CD14-positive monocyte (primary cell): ENCODE measurements at regions not wholly inside any gene's neighbourhood (a gene's known extent, or its start where the extent isn't known, plus 50 kb on each side); places are given as distances from the start of the nearest gene placed in this dataset.

Experiments
- DNase-seq, 3 donors: peaks; one replicate each; pipeline ENCODE4 v3.0.0-alpha.2; 2011 to 2022
- H2AFZ ChIP-seq: 2 replicates; pipeline ENCODE4 v1.6.0; 2012; ENCODE audit warnings: mild to moderate bottlenecking, low read depth, low read length, inconsistent platforms; ENCODE audit not compliant: insufficient read depth, poor library complexity, severe bottlenecking
- H3K27ac ChIP-seq, 2 donors: 1 replicate in 1 of 2; 2 replicates in 1 of 2; pipeline ENCODE4 v1.5.1; 2012 to 2013; ENCODE audit warnings: low read length in 2 of 2, control low read depth in 1 of 2, inconsistent platforms in 1 of 2, low read depth in 1 of 2, mild to moderate bottlenecking in 1 of 2
- H3K27me3 ChIP-seq, 2 donors: one replicate each; pipeline versions ENCODE4 v1.6.0 to v1.6.1; 2011 to 2013; ENCODE audit warnings: low read length in 2 of 2; ENCODE audit not compliant: control insufficient read depth in 2 of 2, insufficient read depth in 2 of 2
- H3K36me3 ChIP-seq, 2 donors: replicated peaks in 1 of 2; 1 replicate in 1 of 2; 2 replicates in 1 of 2; pipeline versions ENCODE4 v1.5.1 to v1.6.1; 2012 to 2013; ENCODE audit warnings: low read length in 2 of 2, control low read depth in 1 of 2, inconsistent platforms in 1 of 2, mild to moderate bottlenecking in 1 of 2; ENCODE audit not compliant: insufficient read depth in 2 of 2, control insufficient read depth in 1 of 2
- H3K4me1 ChIP-seq, 2 donors: 1 replicate in 1 of 2; 2 replicates in 1 of 2; pipeline versions ENCODE4 v1.5.1 to v1.6.1; 2012 to 2013; ENCODE audit warnings: low read length in 2 of 2, control low read depth in 1 of 2, inconsistent platforms in 1 of 2, mild to moderate bottlenecking in 1 of 2, moderate library complexity in 1 of 2; ENCODE audit not compliant: insufficient read depth in 2 of 2, control insufficient read depth in 1 of 2
- H3K4me2 ChIP-seq: replicated peaks from 2 replicates; pipeline ENCODE3; 2012; ENCODE audit warnings: low read length, moderate library complexity, mild to moderate bottlenecking; ENCODE audit not compliant: poor library complexity, severe bottlenecking; ENCODE audit errors: extremely low read depth
- H3K4me3 ChIP-seq, 3 experiments: fragments of 200-600 bp in 1 of 3; sonication (generic) in 1 of 3; replicated peaks in 1 of 3; 1 replicate in 2 of 3; 2 replicates in 1 of 3; pipeline ENCODE4 v1.5.1; 2011 to 2013; ENCODE audit warnings: low read length in 3 of 3, mild to moderate bottlenecking in 3 of 3, control low read depth in 2 of 3, low read depth in 2 of 3, inconsistent platforms in 1 of 3, moderate library complexity in 1 of 3
- H3K79me2 ChIP-seq: 2 replicates; pipeline ENCODE4 v1.6.0; 2012; ENCODE audit warnings: mild to moderate bottlenecking, control low read depth, inconsistent platforms, low read length, moderate library complexity; ENCODE audit not compliant: insufficient read depth
- H3K9ac ChIP-seq: 2 replicates; pipeline ENCODE4 v1.6.0; 2017; ENCODE audit warnings: low read length, mild to moderate bottlenecking; ENCODE audit not compliant: insufficient read depth, poor library complexity, severe bottlenecking
- H3K9me3 ChIP-seq, 2 donors: replicated peaks in 1 of 2; 1 replicate in 1 of 2; 2 replicates in 1 of 2; pipeline versions ENCODE4 v1.5.1 to v1.6.1; 2012 to 2013; ENCODE audit warnings: low read length in 2 of 2, control low read depth in 1 of 2; ENCODE audit not compliant: control insufficient read depth in 1 of 2, insufficient read depth in 1 of 2
- H4K20me1 ChIP-seq: 2 replicates; pipeline ENCODE4 v1.6.0; 2012; ENCODE audit warnings: mild to moderate bottlenecking, low read length, control low read depth, moderate library complexity; ENCODE audit not compliant: insufficient read depth
- H3K27ac Mint-ChIP-seq, 7 donors: one replicate each; pipeline ENCODE4 v1.8.0; 2020; ENCODE audit warnings: mild to moderate bottlenecking in 7 of 7, mixed read lengths in 7 of 7, moderate library complexity in 6 of 7, inconsistent platforms in 2 of 7
- H3K27me3 Mint-ChIP-seq, 3 donors: one replicate each; pipeline ENCODE4 v1.8.0; 2021 to 2022; ENCODE audit warnings: low read depth in 3 of 3, mild to moderate bottlenecking in 3 of 3, mixed read lengths in 3 of 3, moderate library complexity in 3 of 3, inconsistent platforms in 1 of 3
- H3K36me3 Mint-ChIP-seq, 2 donors: one replicate each; pipeline ENCODE4 v1.8.0; 2020; ENCODE audit warnings: mixed read lengths in 2 of 2, inconsistent platforms in 1 of 2, mild to moderate bottlenecking in 1 of 2
- H3K4me1 Mint-ChIP-seq: one replicate; pipeline ENCODE4 v1.8.0; 2020; ENCODE audit warnings: mild to moderate bottlenecking, mixed read lengths
- H3K4me3 Mint-ChIP-seq, 2 donors: one replicate each; pipeline ENCODE4 v1.8.0; 2020; ENCODE audit warnings: mild to moderate bottlenecking in 2 of 2, mixed read lengths in 2 of 2, moderate library complexity in 1 of 2
- H3K9me3 Mint-ChIP-seq, 7 donors: one replicate each; pipeline ENCODE4 v1.8.0; 2020 to 2022; ENCODE audit warnings: mixed read lengths in 7 of 7, mild to moderate bottlenecking in 6 of 7, moderate library complexity in 6 of 7, inconsistent platforms in 2 of 7
- WGBS: methylation state at CpG from one replicate; pipeline ENCODE4 v1.1.5; 2013; ENCODE audit warnings: missing lambda C conversion rate; ENCODE audit not compliant: insufficient coverage; 5-methylcytosine and 5-hydroxymethylcytosine counted together
- intact Hi-C, 2 donors: fragments of 100-400 bp; cut with micrococcal nuclease; formaldehyde crosslinking; loops; one replicate each; pipeline versions ENCODE4 v1.15.0 to v1.15.1; 2023
- TF ChIP-seq, protein P1 (sequence below): fragments of 200-600 bp; IDR thresholded peaks from one replicate; pipeline ENCODE4 v1.8.0; 2022; ENCODE audit warnings: antibody characterized with exemption, mild to moderate bottlenecking

- TF ChIP-seq, protein P1, sequence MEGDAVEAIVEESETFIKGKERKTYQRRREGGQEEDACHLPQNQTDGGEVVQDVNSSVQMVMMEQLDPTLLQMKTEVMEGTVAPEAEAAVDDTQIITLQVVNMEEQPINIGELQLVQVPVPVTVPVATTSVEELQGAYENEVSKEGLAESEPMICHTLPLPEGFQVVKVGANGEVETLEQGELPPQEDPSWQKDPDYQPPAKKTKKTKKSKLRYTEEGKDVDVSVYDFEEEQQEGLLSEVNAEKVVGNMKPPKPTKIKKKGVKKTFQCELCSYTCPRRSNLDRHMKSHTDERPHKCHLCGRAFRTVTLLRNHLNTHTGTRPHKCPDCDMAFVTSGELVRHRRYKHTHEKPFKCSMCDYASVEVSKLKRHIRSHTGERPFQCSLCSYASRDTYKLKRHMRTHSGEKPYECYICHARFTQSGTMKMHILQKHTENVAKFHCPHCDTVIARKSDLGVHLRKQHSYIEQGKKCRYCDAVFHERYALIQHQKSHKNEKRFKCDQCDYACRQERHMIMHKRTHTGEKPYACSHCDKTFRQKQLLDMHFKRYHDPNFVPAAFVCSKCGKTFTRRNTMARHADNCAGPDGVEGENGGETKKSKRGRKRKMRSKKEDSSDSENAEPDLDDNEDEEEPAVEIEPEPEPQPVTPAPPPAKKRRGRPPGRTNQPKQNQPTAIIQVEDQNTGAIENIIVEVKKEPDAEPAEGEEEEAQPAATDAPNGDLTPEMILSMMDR: no peak
- Histone ChIP-seq H3K9me3 (peaks cover 0 to 14% of the 10 kb centered on the region in 2 donors), H3K4me3 (no peak overlapping the region), H3K27me3 (no peaks in the 10 kb centered on the region), H4K20me1 (no peaks in the 10 kb centered on the region), H3K79me2 (no peaks in the 10 kb centered on the region), H3K4me2 (no peak overlapping the region), H3K27ac (no peak overlapping the region), H3K9ac (no peak overlapping the region), H3K36me3 (no peaks in the 10 kb centered on the region), H3K4me1 (no peaks in the 10 kb centered on the region), H2AFZ (no peak overlapping the region)
- H3K27ac Mint-ChIP-seq: no peak overlapping the region
- intact Hi-C loops: no loop called here
- 100% methylated on average over 1 of the region's 3 CpGs for WGBS
- H3K36me3 Mint-ChIP-seq: no peaks in the 10 kb centered on the region
- H3K9me3 Mint-ChIP-seq: peaks cover 7 to 26% (median 21%) of the 10 kb centered on the region in 7 donors
- no peak overlapping the region for H3K4me3 Mint-ChIP-seq
- DNase-seq: no peak
- no peaks in the 10 kb centered on the region for H3K27me3 Mint-ChIP-seq
- H3K4me1 Mint-ChIP-seq: no peaks in the 10 kb centered on the region
Measured at GRCh38 chr14:86311151-86311550, 781.2 kb downstream of the FLRT2 start.

GRCh38 chr14:86310611-86311010 is 780.7 kb downstream of the FLRT2 start:
- H3K4me1 ChIP-seq: no peaks in the 10 kb centered on the region
- no peak overlapping the region for H3K27ac ChIP-seq
- no peak for DNase-seq
- H3K9ac ChIP-seq: no peak overlapping the region
- H4K20me1 ChIP-seq: no peaks in the 10 kb centered on the region
- no peaks in the 10 kb centered on the region for H3K27me3 Mint-ChIP-seq
- H3K4me1 Mint-ChIP-seq: no peaks in the 10 kb centered on the region
- TF ChIP-seq, protein P1: no peak
- peaks cover 0 to 14% of the 10 kb centered on the region in 2 donors for H3K9me3 ChIP-seq
- no peaks in the 10 kb centered on the region for H3K27me3 ChIP-seq
- H3K4me3 Mint-ChIP-seq: no peak overlapping the region
- H3K4me2 ChIP-seq: no peak overlapping the region
- H2AFZ ChIP-seq: no peak overlapping the region
- no peaks in the 10 kb centered on the region for H3K36me3 Mint-ChIP-seq
- no peaks in the 10 kb centered on the region for H3K79me2 ChIP-seq
- no peaks in the 10 kb centered on the region for H3K36me3 ChIP-seq
- no peak overlapping the region for H3K27ac Mint-ChIP-seq
- H3K9me3 Mint-ChIP-seq: peaks cover 7 to 28% (median 21%) of the 10 kb centered on the region in 7 donors
- intact Hi-C loops: no loop called here
- H3K4me3 ChIP-seq: no peak overlapping the region
